ENCODE measurements at regions not wholly inside any gene's neighbourhood (a gene's known extent, or its start where the extent isn't known, plus 50 kb on each side); places are given as distances from the start of the nearest gene placed in this dataset.

- no peak for TF ChIP-seq CTCF (IDR thresholded peaks at IDR 0.05; ENCODE audit: unreplicated experiment)
- Mint-ChIP-seq H3K9me3 (ENCODE audit: low read depth, unreplicated experiment) (no peaks in the 10 kb centered on the region), H3K27me3 (ENCODE audit: unreplicated experiment) (no peaks in the 10 kb centered on the region), H3K27ac (ENCODE audit: unreplicated experiment) (no peak overlapping the region), H3K4me3 (ENCODE audit: low read depth, unreplicated experiment) (no peak overlapping the region), H3K36me3 (ENCODE audit: insufficient read depth, unreplicated experiment) (no peaks in the 10 kb centered on the region), H3K4me1 (ENCODE audit: low read depth, unreplicated experiment) (peaks cover 13% of the 10 kb centered on the region)
- CTCF ChIA-PET: no interaction called here
- no peak for DNase-seq
- intact Hi-C loops (cut with micrococcal nuclease; ENCODE audit: unreplicated experiment): no loop called here
- no TSS peak for BruUV-seq (replicated peaks)
These were observed 85.3 kb upstream of the COX7C start for GRCh38 chr5:86532429-86532828.

- Mint-ChIP-seq H3K4me3 (ENCODE audit: low read depth, unreplicated experiment) (no peak overlapping the region), H3K27me3 (ENCODE audit: unreplicated experiment) (no peaks in the 10 kb centered on the region), H3K9me3 (ENCODE audit: low read depth, unreplicated experiment) (no peaks in the 10 kb centered on the region), H3K36me3 (ENCODE audit: insufficient read depth, unreplicated experiment) (no peaks in the 10 kb centered on the region), H3K27ac (ENCODE audit: unreplicated experiment) (no peak overlapping the region), H3K4me1 (ENCODE audit: low read depth, unreplicated experiment) (peaks cover 9% of the 10 kb centered on the region)
- no peak for TF ChIP-seq CTCF (IDR thresholded peaks at IDR 0.05; ENCODE audit: unreplicated experiment)
- no peak for DNase-seq
- intact Hi-C loops (cut with micrococcal nuclease; ENCODE audit: unreplicated experiment): no loop called here
- CTCF ChIA-PET: no interaction called here
- BruUV-seq (replicated peaks): no TSS peak
These were observed 81.3 kb upstream of the COX7C start for GRCh38 chr5:86536396-86536795.

- BruUV-seq (replicated peaks): no TSS peak
- CTCF ChIA-PET: no interaction called here
- Mint-ChIP-seq H3K4me1 (ENCODE audit: low read depth, unreplicated experiment) (no peaks in the 10 kb centered on the region), H3K27me3 (ENCODE audit: unreplicated experiment) (no peaks in the 10 kb centered on the region), H3K27ac (ENCODE audit: unreplicated experiment) (no peak overlapping the region), H3K4me3 (ENCODE audit: low read depth, unreplicated experiment) (no peak overlapping the region), H3K9me3 (ENCODE audit: low read depth, unreplicated experiment) (no peaks in the 10 kb centered on the region), H3K36me3 (ENCODE audit: insufficient read depth, unreplicated experiment) (no peaks in the 10 kb centered on the region)
- intact Hi-C loops (cut with micrococcal nuclease; ENCODE audit: unreplicated experiment): no loop called here
- no peak for TF ChIP-seq CTCF (IDR thresholded peaks at IDR 0.05; ENCODE audit: unreplicated experiment)
- no peak for DNase-seq
These were observed 75.2 kb upstream of the COX7C start for GRCh38 chr5:86542532-86542931.

- no TSS peak for BruUV-seq (replicated peaks)
These were observed 71.7 kb upstream of the COX7C start for GRCh38 chr5:86546044-86546443.

More at GRCh38 chr5:86546044-86546443, 71.7 kb upstream of the COX7C start:
- no peak for TF ChIP-seq CTCF (IDR thresholded peaks at IDR 0.05; ENCODE audit: unreplicated experiment)
- Mint-ChIP-seq H3K27me3 (ENCODE audit: unreplicated experiment) (no peaks in the 10 kb centered on the region), H3K4me1 (ENCODE audit: low read depth, unreplicated experiment) (no peaks in the 10 kb centered on the region), H3K4me3 (ENCODE audit: low read depth, unreplicated experiment) (no peak overlapping the region), H3K27ac (ENCODE audit: unreplicated experiment) (no peak overlapping the region), H3K36me3 (ENCODE audit: insufficient read depth, unreplicated experiment) (no peaks in the 10 kb centered on the region), H3K9me3 (ENCODE audit: low read depth, unreplicated experiment) (no peaks in the 10 kb centered on the region)
- no peak for DNase-seq
- CTCF ChIA-PET: no interaction called here
- intact Hi-C loops (cut with micrococcal nuclease; ENCODE audit: unreplicated experiment): loop anchor here (5.0 kb wide), 1 partner anchor 131 kb away; no protein-coding TSS in a partner anchor
